Naive thymus-derived CD4-positive, alpha-beta T cell (primary cell): ENCODE measurements at regions not wholly inside any gene's neighbourhood (a gene's known extent, or its start where the extent isn't known, plus 50 kb on each side); places are given as distances from the start of the nearest gene placed in this dataset.

Experiments used
- ATAC-seq: fragments of 150-1000 bp; cut with Tn5 transposase; 2 replicates; pipeline ENCODE4 v1.10.0; 2021; ENCODE audit warnings: mild to moderate bottlenecking, moderate library complexity
- CTCF ChIA-PET: fragments of 350-600 bp; sonication (Branson Sonifier 250); formaldehyde crosslinking; loops from one replicate; lab custom pipeline; 2021; ENCODE audit warnings: antibody characterized with exemption; lab: Charles Lee
- POLR2A ChIA-PET: fragments of 350-600 bp; sonication (Branson Sonifier 250); formaldehyde crosslinking; loops from one replicate; lab custom pipeline; 2021; ENCODE audit warnings: antibody characterized with exemption, inconsistent platforms; lab: Charles Lee
- DNase-seq, 9 donors: peaks; one replicate each; pipeline versions ENCODE4 v3.0.0 to v3.0.0-alpha.2; 2020 to 2022; ENCODE audit warnings: mixed read lengths in 1 of 9
- H3K27ac ChIP-seq: one replicate; pipeline ENCODE4 v1.7.0; 2013; ENCODE audit warnings: mild to moderate bottlenecking, low read depth, low read length, moderate library complexity
- H3K27me3 ChIP-seq, 2 donors: one replicate each; pipeline ENCODE4 v1.7.0; 2013; ENCODE audit warnings: low read length in 2 of 2, mild to moderate bottlenecking in 2 of 2, moderate library complexity in 2 of 2; ENCODE audit not compliant: control insufficient read depth in 2 of 2, insufficient read depth in 2 of 2
- H3K36me3 ChIP-seq, 3 experiments: 1 replicate in 2 of 3; 2 replicates in 1 of 3; pipeline ENCODE4 v1.7.0; 2013; ENCODE audit warnings: low read length in 3 of 3, mild to moderate bottlenecking in 3 of 3, moderate library complexity in 1 of 3; ENCODE audit not compliant: insufficient read depth in 3 of 3, control insufficient read depth in 2 of 3
- H3K4me1 ChIP-seq, 2 donors: one replicate each; pipeline ENCODE4 v1.7.0; 2013; ENCODE audit warnings: low read length in 2 of 2, mild to moderate bottlenecking in 2 of 2, moderate library complexity in 1 of 2; ENCODE audit not compliant: control insufficient read depth in 2 of 2, insufficient read depth in 2 of 2
- H3K4me3 ChIP-seq: 2 replicates; pipeline ENCODE4 v1.7.0; 2013; ENCODE audit warnings: mild to moderate bottlenecking, low read length
- H3K9me3 ChIP-seq, 3 experiments: 1 replicate in 2 of 3; 2 replicates in 1 of 3; pipeline ENCODE4 v1.7.0; 2013; ENCODE audit warnings: low read length in 3 of 3; ENCODE audit not compliant: control insufficient read depth in 2 of 3
- H3K27ac Mint-ChIP-seq, 9 donors: one replicate each; pipeline ENCODE4 v1.8.0; 2020 to 2022; ENCODE audit warnings: mixed read lengths in 9 of 9, mild to moderate bottlenecking in 8 of 9, moderate library complexity in 5 of 9, inconsistent platforms in 2 of 9
- H3K27me3 Mint-ChIP-seq, 5 donors: one replicate each; pipeline ENCODE4 v1.8.0; 2021 to 2022; ENCODE audit warnings: mixed read lengths in 5 of 5, mild to moderate bottlenecking in 1 of 5
- H3K36me3 Mint-ChIP-seq, 5 donors: one replicate each; pipeline ENCODE4 v1.8.0; 2020 to 2022; ENCODE audit warnings: mixed read lengths in 5 of 5, mild to moderate bottlenecking in 3 of 5, inconsistent platforms in 1 of 5
- H3K4me1 Mint-ChIP-seq, 7 donors: one replicate each; pipeline ENCODE4 v1.8.0; 2020 to 2022; ENCODE audit warnings: mixed read lengths in 7 of 7, mild to moderate bottlenecking in 3 of 7, inconsistent platforms in 1 of 7
- H3K4me3 Mint-ChIP-seq, 10 donors: one replicate each; pipeline ENCODE4 v1.8.0; 2020 to 2022; ENCODE audit warnings: mild to moderate bottlenecking in 10 of 10, mixed read lengths in 10 of 10, moderate library complexity in 6 of 10, inconsistent platforms in 2 of 10
- H3K9me3 Mint-ChIP-seq, 11 donors: one replicate each; pipeline ENCODE4 v1.8.0; 2020 to 2022; ENCODE audit warnings: mixed read lengths in 11 of 11, mild to moderate bottlenecking in 4 of 11, inconsistent platforms in 1 of 11, moderate library complexity in 1 of 11
- intact Hi-C, 2 donors: fragments of 100-400 bp; cut with micrococcal nuclease; formaldehyde crosslinking; loops; one replicate each; pipeline ENCODE4 v1.15.1; 2023

GRCh38 chr9:135216791-135217441 lies 129.4 kb downstream of the OLFM1 start:
- Histone ChIP-seq H3K27me3 (no peaks in the 10 kb centered on the region), H3K9me3 (peaks cover 0 to 11% (median 0%) of the 10 kb centered on the region in 3 experiments), H3K4me3 (no peak overlapping the region), H3K36me3 (no peaks in the 10 kb centered on the region), H3K27ac (no peak overlapping the region), H3K4me1 (no peaks in the 10 kb centered on the region)
- ChIA-PET CTCF (no interaction called here), POLR2A (no interaction called here)
- Mint-ChIP-seq H3K4me3 (no peak overlapping the region), H3K4me1 (no peaks in the 10 kb centered on the region), H3K27me3 (peaks cover 0 to 32% (median 23%) of the 10 kb centered on the region in 5 donors), H3K9me3 (peaks cover 0 to 8% (median 4%) of the 10 kb centered on the region in 11 donors), H3K36me3 (peaks cover 0 to 4% (median 0%) of the 10 kb centered on the region in 5 donors), H3K27ac (no peak overlapping the region)
- ATAC-seq: no peak
- DNase-seq: no peak
- intact Hi-C loops: no loop called here

- DNase-seq (no peak), ATAC-seq (no peak)
- intact Hi-C loops: no loop called here
- Mint-ChIP-seq H3K4me1 (no peaks in the 10 kb centered on the region), H3K27me3 (peaks cover 0 to 32% (median 23%) of the 10 kb centered on the region in 5 donors), H3K4me3 (no peak overlapping the region), H3K27ac (no peak overlapping the region), H3K36me3 (no peaks in the 10 kb centered on the region), H3K9me3 (peaks cover 0 to 4% (median 0%) of the 10 kb centered on the region in 11 donors)
- CTCF ChIA-PET: no interaction called here
- POLR2A ChIA-PET: interaction anchor here (0.6 kb wide), 1 partner anchor 1883 kb away, joined by 3 read pairs; no protein-coding TSS in a partner anchor
- Histone ChIP-seq H3K27me3 (no peaks in the 10 kb centered on the region), H3K4me1 (no peaks in the 10 kb centered on the region), H3K36me3 (no peaks in the 10 kb centered on the region), H3K27ac (no peak overlapping the region), H3K4me3 (no peak overlapping the region), H3K9me3 (peaks cover 0 to 4% (median 0%) of the 10 kb centered on the region in 3 experiments)
These were observed 130.4 kb downstream of the OLFM1 start for GRCh38 chr9:135217836-135218235.

- no peak for DNase-seq
- peaks cover 0 to 32% (median 20%) of the 10 kb centered on the region in 5 donors for H3K27me3 Mint-ChIP-seq
- POLR2A ChIA-PET: interaction anchor here (0.6 kb wide), 1 partner anchor 1883 kb away, joined by 3 read pairs; no protein-coding TSS in a partner anchor
- no peak overlapping the region for H3K27ac Mint-ChIP-seq
- Histone ChIP-seq H3K4me1 (no peaks in the 10 kb centered on the region), H3K27ac (no peak overlapping the region), H3K27me3 (no peaks in the 10 kb centered on the region), H3K4me3 (no peak overlapping the region), H3K36me3 (no peaks in the 10 kb centered on the region), H3K9me3 (no peaks in the 10 kb centered on the region)
- H3K36me3 Mint-ChIP-seq: no peaks in the 10 kb centered on the region
- peaks cover 0 to 3% (median 0%) of the 10 kb centered on the region in 11 donors for H3K9me3 Mint-ChIP-seq
- H3K4me1 Mint-ChIP-seq: no peaks in the 10 kb centered on the region
- intact Hi-C loops: no loop called here
- ATAC-seq: no peak
- CTCF ChIA-PET: no interaction called here
- no peak overlapping the region for H3K4me3 Mint-ChIP-seq
These were observed 131.1 kb downstream of the OLFM1 start for GRCh38 chr9:135218331-135219225.

GRCh38 chr9:135219676-135220600 lies 132.5 kb downstream of the OLFM1 start:
- Histone ChIP-seq H3K4me3 (no peak overlapping the region), H3K9me3 (no peaks in the 10 kb centered on the region), H3K36me3 (no peaks in the 10 kb centered on the region), H3K4me1 (no peaks in the 10 kb centered on the region), H3K27me3 (no peaks in the 10 kb centered on the region), H3K27ac (no peak overlapping the region)
- POLR2A ChIA-PET: no interaction called here
- Mint-ChIP-seq H3K36me3 (no peaks in the 10 kb centered on the region), H3K4me1 (no peaks in the 10 kb centered on the region), H3K9me3 (peaks cover 0 to 2% (median 0%) of the 10 kb centered on the region in 11 donors), H3K27me3 (peaks cover 0 to 28% (median 20%) of the 10 kb centered on the region in 5 donors), H3K4me3 (no peak overlapping the region), H3K27ac (no peak overlapping the region)
- CTCF ChIA-PET: no interaction called here
- intact Hi-C loops: no loop called here
- no peak for DNase-seq
- ATAC-seq: no peak

- peaks cover 0 to 22% (median 17%) of the 10 kb centered on the region in 5 donors for H3K27me3 Mint-ChIP-seq
- H3K4me1 Mint-ChIP-seq: no peaks in the 10 kb centered on the region
- ATAC-seq (no peak), DNase-seq (no peak)
- POLR2A ChIA-PET: no interaction called here
- no peak overlapping the region for H3K4me3 Mint-ChIP-seq
- H3K27ac Mint-ChIP-seq: no peak overlapping the region
- H3K9me3 ChIP-seq: no peaks in the 10 kb centered on the region
- intact Hi-C loops: no loop called here
- peaks cover 0 to 1% (median 0%) of the 10 kb centered on the region in 11 donors for H3K9me3 Mint-ChIP-seq
- CTCF ChIA-PET: no interaction called here
- H3K4me3 ChIP-seq: no peak overlapping the region
- H3K4me1 ChIP-seq: no peaks in the 10 kb centered on the region
- H3K36me3 Mint-ChIP-seq: no peaks in the 10 kb centered on the region
- H3K27ac ChIP-seq: no peak overlapping the region
- H3K36me3 ChIP-seq: no peaks in the 10 kb centered on the region
- H3K27me3 ChIP-seq: no peaks in the 10 kb centered on the region
These were observed 133.4 kb downstream of the OLFM1 start for GRCh38 chr9:135220601-135221575.
